Endothelial cell (in vitro differentiated cells): ENCODE measurements at regions not wholly inside any gene's neighbourhood (a gene's known extent, or its start where the extent isn't known, plus 50 kb on each side); places are given as distances from the start of the nearest gene placed in this dataset.

Experiments used
- DNase-seq: peaks from one replicate; pipeline ENCODE4 v3.0.0; 2021; ENCODE audit warnings: low spot score
- H3K27ac Mint-ChIP-seq: one replicate; pipeline ENCODE4 v1.8.0; 2021; ENCODE audit warnings: mixed read lengths, inconsistent platforms; ENCODE audit not compliant: unreplicated experiment
- H3K27me3 Mint-ChIP-seq: one replicate; pipeline ENCODE4 v1.8.0; 2021; ENCODE audit warnings: mild to moderate bottlenecking, moderate library complexity, mixed read lengths, inconsistent platforms; ENCODE audit not compliant: unreplicated experiment
- H3K36me3 Mint-ChIP-seq: one replicate; pipeline ENCODE4 v1.8.0; 2021; ENCODE audit warnings: mild to moderate bottlenecking, low read depth, mixed read lengths, inconsistent platforms; ENCODE audit not compliant: unreplicated experiment
- H3K4me1 Mint-ChIP-seq: one replicate; pipeline ENCODE4 v1.8.0; 2021; ENCODE audit warnings: mild to moderate bottlenecking, mixed read lengths, inconsistent platforms; ENCODE audit not compliant: unreplicated experiment
- H3K4me3 Mint-ChIP-seq: one replicate; pipeline ENCODE4 v1.8.0; 2021; ENCODE audit warnings: mild to moderate bottlenecking, mixed read lengths, inconsistent platforms; ENCODE audit not compliant: unreplicated experiment
- H3K9me3 Mint-ChIP-seq: one replicate; pipeline ENCODE4 v1.8.0; 2021; ENCODE audit warnings: mixed read lengths, inconsistent platforms; ENCODE audit not compliant: unreplicated experiment
- TF ChIP-seq, protein P1 (sequence below): fragments of 200-600 bp; sonication (generic); IDR thresholded peaks from one replicate; pipeline ENCODE4 v1.5.0; 2021; ENCODE audit warnings: antibody characterized with exemption; ENCODE audit not compliant: unreplicated experiment

- TF ChIP-seq, protein P1, sequence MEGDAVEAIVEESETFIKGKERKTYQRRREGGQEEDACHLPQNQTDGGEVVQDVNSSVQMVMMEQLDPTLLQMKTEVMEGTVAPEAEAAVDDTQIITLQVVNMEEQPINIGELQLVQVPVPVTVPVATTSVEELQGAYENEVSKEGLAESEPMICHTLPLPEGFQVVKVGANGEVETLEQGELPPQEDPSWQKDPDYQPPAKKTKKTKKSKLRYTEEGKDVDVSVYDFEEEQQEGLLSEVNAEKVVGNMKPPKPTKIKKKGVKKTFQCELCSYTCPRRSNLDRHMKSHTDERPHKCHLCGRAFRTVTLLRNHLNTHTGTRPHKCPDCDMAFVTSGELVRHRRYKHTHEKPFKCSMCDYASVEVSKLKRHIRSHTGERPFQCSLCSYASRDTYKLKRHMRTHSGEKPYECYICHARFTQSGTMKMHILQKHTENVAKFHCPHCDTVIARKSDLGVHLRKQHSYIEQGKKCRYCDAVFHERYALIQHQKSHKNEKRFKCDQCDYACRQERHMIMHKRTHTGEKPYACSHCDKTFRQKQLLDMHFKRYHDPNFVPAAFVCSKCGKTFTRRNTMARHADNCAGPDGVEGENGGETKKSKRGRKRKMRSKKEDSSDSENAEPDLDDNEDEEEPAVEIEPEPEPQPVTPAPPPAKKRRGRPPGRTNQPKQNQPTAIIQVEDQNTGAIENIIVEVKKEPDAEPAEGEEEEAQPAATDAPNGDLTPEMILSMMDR: no peak
- H3K36me3 Mint-ChIP-seq: no peaks in the 10 kb centered on the region
Observed at GRCh38 chr16:58958749-58959148, 224.6 kb upstream of the GOT2 start.

GRCh38 chr16:58948244-58948643 is 214.1 kb upstream of the GOT2 start:
- TF ChIP-seq, protein P1: no peak
- H3K27ac Mint-ChIP-seq: no peak overlapping the region
- DNase-seq: no peak
- H3K36me3 Mint-ChIP-seq: no peaks in the 10 kb centered on the region
- no peaks in the 10 kb centered on the region for H3K9me3 Mint-ChIP-seq
- H3K4me3 Mint-ChIP-seq: no peak overlapping the region
- peaks cover 2% of the 10 kb centered on the region for H3K27me3 Mint-ChIP-seq
- no peaks in the 10 kb centered on the region for H3K4me1 Mint-ChIP-seq

More at GRCh38 chr16:58958749-58959148, 224.6 kb upstream of the GOT2 start:
- no peaks in the 10 kb centered on the region for H3K9me3 Mint-ChIP-seq
- no peaks in the 10 kb centered on the region for H3K4me1 Mint-ChIP-seq
- H3K27me3 Mint-ChIP-seq: no peaks in the 10 kb centered on the region
- H3K27ac Mint-ChIP-seq: no peak overlapping the region
- no peak overlapping the region for H3K4me3 Mint-ChIP-seq
- DNase-seq: no peak

DNA sequence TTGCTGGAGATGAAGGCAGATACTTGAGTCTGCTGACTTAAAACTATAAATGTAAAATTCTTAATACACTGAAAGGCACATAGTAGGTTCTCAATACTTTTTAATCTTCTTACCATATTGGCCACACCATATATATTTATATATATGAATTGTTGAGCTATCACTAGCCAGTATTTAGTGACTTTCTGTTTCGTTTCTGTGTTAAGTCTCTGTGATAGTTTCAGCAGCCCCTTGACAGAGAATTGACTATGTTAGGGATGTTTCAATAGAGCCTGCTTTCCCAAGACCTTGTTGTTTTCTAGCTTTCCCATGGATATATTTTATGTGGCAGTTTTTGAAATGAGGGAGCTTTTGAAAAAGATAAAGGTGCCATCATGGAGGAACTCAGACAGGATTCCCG is 206.5 kb upstream of the GOT2 start:
- DNase-seq: no peak
- no peaks in the 10 kb centered on the region for H3K36me3 Mint-ChIP-seq
- no peak overlapping the region for H3K4me3 Mint-ChIP-seq
- peaks cover 8% of the 10 kb centered on the region for H3K4me1 Mint-ChIP-seq
- H3K27me3 Mint-ChIP-seq: peaks cover 3% of the 10 kb centered on the region
- H3K27ac Mint-ChIP-seq: no peak overlapping the region
- no peaks in the 10 kb centered on the region for H3K9me3 Mint-ChIP-seq
- TF ChIP-seq, protein P1: no peak

DNA sequence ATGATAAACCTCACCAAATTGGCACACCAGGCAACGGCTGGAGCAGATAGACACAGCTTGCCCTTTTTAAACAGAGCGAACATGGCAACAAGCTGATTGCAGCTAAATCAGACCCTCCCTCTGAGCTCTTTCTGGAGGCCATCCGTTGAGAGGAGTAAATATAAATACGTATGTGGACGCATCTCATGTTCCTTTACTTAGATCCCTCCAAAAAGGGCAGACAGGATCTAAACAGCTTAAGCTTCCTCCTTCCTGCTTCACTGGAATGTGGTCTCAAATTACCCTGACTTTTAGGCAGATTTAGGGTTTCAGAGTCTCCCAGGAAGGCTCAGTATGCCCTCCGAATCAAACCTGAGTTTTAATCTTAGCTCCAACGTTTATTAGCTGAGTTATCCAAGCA is 204.7 kb upstream of the GOT2 start:
- Mint-ChIP-seq H3K36me3 (no peaks in the 10 kb centered on the region), H3K27me3 (peaks cover 1% of the 10 kb centered on the region), H3K9me3 (no peaks in the 10 kb centered on the region), H3K4me3 (no peak overlapping the region), H3K4me1 (peaks cover 12% of the 10 kb centered on the region), H3K27ac (no peak overlapping the region)
- TF ChIP-seq, protein P1: no peak
- no peak for DNase-seq

DNA sequence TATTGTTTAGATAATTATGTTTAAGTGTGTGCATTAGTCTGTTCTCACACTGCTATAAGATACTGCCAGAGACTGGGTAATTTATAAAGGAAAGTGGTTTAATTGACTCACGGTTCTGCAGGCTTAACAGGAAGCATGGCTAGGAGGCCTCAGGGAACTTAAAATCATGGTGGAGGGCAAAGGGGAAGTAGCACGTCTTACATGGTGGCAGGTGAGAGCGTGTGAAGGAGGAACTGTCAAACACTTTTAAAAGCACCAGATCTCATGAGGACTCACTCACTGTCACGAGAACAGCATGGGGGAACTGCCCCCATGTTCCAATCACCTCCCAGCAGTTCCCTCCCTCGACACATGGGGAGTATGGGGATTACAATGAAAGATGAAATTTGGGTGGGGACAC is 203.5 kb upstream of the GOT2 start:
- H3K9me3 Mint-ChIP-seq: no peaks in the 10 kb centered on the region
- H3K27ac Mint-ChIP-seq: no peak overlapping the region
- TF ChIP-seq, protein P1: no peak
- no peaks in the 10 kb centered on the region for H3K36me3 Mint-ChIP-seq
- peaks cover 12% of the 10 kb centered on the region for H3K4me1 Mint-ChIP-seq
- H3K4me3 Mint-ChIP-seq: no peak overlapping the region
- DNase-seq: no peak
- H3K27me3 Mint-ChIP-seq: peaks cover 1% of the 10 kb centered on the region
